ENCODE measurements at regions not wholly inside any gene's neighbourhood (a gene's known extent, or its start where the extent isn't known, plus 50 kb on each side); places are given as distances from the start of the nearest gene placed in this dataset.
"Not testable (repeated sequence)": the region's sequence is repeated elsewhere in the genome, so short reads cannot be mapped to it uniquely, and the experiment has no call there.

DNA sequence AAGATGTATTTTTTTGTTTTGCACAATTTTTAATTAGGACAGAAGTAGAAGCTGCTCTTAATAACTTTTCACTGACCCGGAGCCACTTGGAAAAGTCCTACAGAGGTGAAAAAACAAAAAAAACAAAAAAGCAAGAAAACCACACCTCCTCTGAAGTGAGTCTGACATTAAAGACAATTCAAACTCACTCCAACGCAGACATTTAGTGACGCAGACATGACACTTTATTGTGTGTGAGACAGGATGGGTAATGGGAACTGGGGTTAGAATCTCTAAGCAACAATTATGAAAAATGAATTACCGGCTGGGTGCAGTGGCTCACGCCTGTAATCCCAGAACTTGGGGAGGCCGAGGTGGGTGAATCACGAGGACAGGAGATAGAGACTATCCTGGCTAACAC, 370.0 kb upstream of the SPATA31A3 start:
- DNase-seq (ENCODE audit: low spot score); H3K23ac ChIP-seq (ENCODE audit: low read depth, low read length, poor library complexity); H2BK12ac ChIP-seq (ENCODE audit: low read length); H3K79me1 ChIP-seq (ENCODE audit: low read depth, low read length); H3K4me1 ChIP-seq (ENCODE audit: control insufficient read depth in 2 of 2, insufficient read depth in 1 of 2, low read depth in 1 of 2, low read length in 2 of 2); H2AFZ ChIP-seq (ENCODE audit: low read length); H3K27ac ChIP-seq (replicated peaks; ENCODE audit: low read length); H2BK120ac ChIP-seq (ENCODE audit: low read depth, low read length); H2BK5ac ChIP-seq (ENCODE audit: low read length); H3K9me3 ChIP-seq (replicated peaks in 1 of 2; ENCODE audit: control insufficient read depth in 2 of 2, insufficient read depth in 1 of 2, low read depth in 1 of 2, low read length in 2 of 2); H4K8ac ChIP-seq (ENCODE audit: low read depth, low read length); H3K9ac ChIP-seq (ENCODE audit: low read depth, low read length, poor library complexity); H3K4ac ChIP-seq (ENCODE audit: low read length); H3K4me2 ChIP-seq (ENCODE audit: insufficient read depth, low read length, poor library complexity, severe bottlenecking); H3K36me3 ChIP-seq (replicated peaks in 1 of 2; ENCODE audit: control insufficient read depth in 2 of 2, insufficient read depth in 2 of 2, low read length in 2 of 2); H3K27me3 ChIP-seq (ENCODE audit: control insufficient read depth in 3 of 3, insufficient read depth in 3 of 3, low read depth in 1 of 3, low read length in 3 of 3); H3K4me3 ChIP-seq (ENCODE audit: low read length in 2 of 2); H2AK5ac ChIP-seq (ENCODE audit: low read depth, low read length); H2BK15ac ChIP-seq (ENCODE audit: low read length); H3K14ac ChIP-seq (ENCODE audit: low read length); H4K91ac ChIP-seq (ENCODE audit: low read depth, low read length, poor library complexity); H3K18ac ChIP-seq (ENCODE audit: low read length): not testable (repeated sequence)
- no CpG with 5 or more reads among the region's 7 CpGs for WGBS, 2 donors (ENCODE audit: extremely low coverage in 2 of 2, insufficient read length in 2 of 2, insufficient replicate concordance in 1 of 2)

DNA sequence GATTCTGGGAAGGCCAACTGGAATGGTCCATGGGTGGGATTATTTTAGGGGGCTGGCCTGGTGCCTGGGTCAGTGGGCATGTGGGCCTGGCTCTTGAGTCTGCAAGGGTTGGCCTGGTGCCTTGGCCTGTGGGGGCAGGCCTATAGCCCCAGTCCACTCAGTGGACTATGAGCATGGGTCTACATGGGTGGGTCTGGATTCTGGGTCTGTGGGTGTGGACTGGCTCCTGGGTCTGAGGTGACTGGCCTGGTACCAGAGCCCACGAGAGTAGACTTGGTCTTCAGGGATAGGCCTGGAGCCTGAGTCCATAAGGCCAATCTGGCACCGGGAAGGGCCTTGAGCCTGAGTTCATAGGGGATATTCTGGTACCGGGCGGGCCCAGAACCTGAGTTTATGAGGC, 361.6 kb upstream of the SPATA31A3 start:
- H4K91ac ChIP-seq (ENCODE audit: low read depth, low read length, poor library complexity); H2AFZ ChIP-seq (ENCODE audit: low read length); H2BK5ac ChIP-seq (ENCODE audit: low read length); H3K4me1 ChIP-seq (ENCODE audit: control insufficient read depth in 2 of 2, insufficient read depth in 1 of 2, low read depth in 1 of 2, low read length in 2 of 2); H3K4ac ChIP-seq (ENCODE audit: low read length); H3K18ac ChIP-seq (ENCODE audit: low read length); H3K9ac ChIP-seq (ENCODE audit: low read depth, low read length, poor library complexity); H3K27ac ChIP-seq (replicated peaks; ENCODE audit: low read length); H3K36me3 ChIP-seq (replicated peaks in 1 of 2; ENCODE audit: control insufficient read depth in 2 of 2, insufficient read depth in 2 of 2, low read length in 2 of 2); H2AK5ac ChIP-seq (ENCODE audit: low read depth, low read length); H3K27me3 ChIP-seq (ENCODE audit: control insufficient read depth in 3 of 3, insufficient read depth in 3 of 3, low read depth in 1 of 3, low read length in 3 of 3); H3K4me2 ChIP-seq (ENCODE audit: insufficient read depth, low read length, poor library complexity, severe bottlenecking); H3K79me1 ChIP-seq (ENCODE audit: low read depth, low read length); H2BK12ac ChIP-seq (ENCODE audit: low read length); H3K9me3 ChIP-seq (replicated peaks in 1 of 2; ENCODE audit: control insufficient read depth in 2 of 2, insufficient read depth in 1 of 2, low read depth in 1 of 2, low read length in 2 of 2); DNase-seq (ENCODE audit: low spot score); H3K14ac ChIP-seq (ENCODE audit: low read length); H4K8ac ChIP-seq (ENCODE audit: low read depth, low read length); H2BK120ac ChIP-seq (ENCODE audit: low read depth, low read length); H2BK15ac ChIP-seq (ENCODE audit: low read length); H3K4me3 ChIP-seq (ENCODE audit: low read length in 2 of 2); H3K23ac ChIP-seq (ENCODE audit: low read depth, low read length, poor library complexity): not testable (repeated sequence)
- no CpG with 5 or more reads among the region's 4 CpGs for WGBS, 2 donors (ENCODE audit: extremely low coverage in 2 of 2, insufficient read length in 2 of 2, insufficient replicate concordance in 1 of 2)

DNA sequence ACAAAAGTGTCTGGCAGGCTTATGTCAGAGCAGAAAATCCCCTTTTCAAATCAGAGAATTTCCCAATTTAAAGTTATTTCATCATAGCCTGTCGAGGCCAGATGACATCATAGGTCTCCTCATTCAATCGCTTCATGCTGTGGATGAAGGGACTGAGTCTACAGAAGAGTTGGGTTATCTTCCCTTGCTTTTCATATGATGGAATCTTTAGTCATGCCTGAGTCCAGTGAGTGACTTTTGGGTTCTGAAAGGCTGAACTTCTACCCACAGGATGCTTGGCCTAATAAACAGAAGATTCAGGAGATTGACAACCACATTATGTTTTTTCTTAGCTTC, 357.0 kb upstream of the SPATA31A3 start:
- H3K18ac ChIP-seq (ENCODE audit: low read length); H3K4me1 ChIP-seq (ENCODE audit: control insufficient read depth in 2 of 2, insufficient read depth in 1 of 2, low read depth in 1 of 2, low read length in 2 of 2); H2BK15ac ChIP-seq (ENCODE audit: low read length); H3K4me3 ChIP-seq (ENCODE audit: low read length in 2 of 2); H2BK12ac ChIP-seq (ENCODE audit: low read length); H3K4me2 ChIP-seq (ENCODE audit: insufficient read depth, low read length, poor library complexity, severe bottlenecking); H4K91ac ChIP-seq (ENCODE audit: low read depth, low read length, poor library complexity); H3K27me3 ChIP-seq (ENCODE audit: control insufficient read depth in 3 of 3, insufficient read depth in 3 of 3, low read depth in 1 of 3, low read length in 3 of 3); H2AK5ac ChIP-seq (ENCODE audit: low read depth, low read length); H4K8ac ChIP-seq (ENCODE audit: low read depth, low read length); H3K9ac ChIP-seq (ENCODE audit: low read depth, low read length, poor library complexity); DNase-seq (ENCODE audit: low spot score); H2BK5ac ChIP-seq (ENCODE audit: low read length); H2BK120ac ChIP-seq (ENCODE audit: low read depth, low read length); H3K79me1 ChIP-seq (ENCODE audit: low read depth, low read length); H3K36me3 ChIP-seq (replicated peaks in 1 of 2; ENCODE audit: control insufficient read depth in 2 of 2, insufficient read depth in 2 of 2, low read length in 2 of 2); H3K14ac ChIP-seq (ENCODE audit: low read length); H3K23ac ChIP-seq (ENCODE audit: low read depth, low read length, poor library complexity); H3K9me3 ChIP-seq (replicated peaks in 1 of 2; ENCODE audit: control insufficient read depth in 2 of 2, insufficient read depth in 1 of 2, low read depth in 1 of 2, low read length in 2 of 2); H3K4ac ChIP-seq (ENCODE audit: low read length); H3K27ac ChIP-seq (replicated peaks; ENCODE audit: low read length); H2AFZ ChIP-seq (ENCODE audit: low read length): not testable (repeated sequence)
- no CpG with 5 or more reads among the region's 2 CpGs for WGBS, 2 donors (ENCODE audit: extremely low coverage in 2 of 2, insufficient read length in 2 of 2, insufficient replicate concordance in 1 of 2)

DNA sequence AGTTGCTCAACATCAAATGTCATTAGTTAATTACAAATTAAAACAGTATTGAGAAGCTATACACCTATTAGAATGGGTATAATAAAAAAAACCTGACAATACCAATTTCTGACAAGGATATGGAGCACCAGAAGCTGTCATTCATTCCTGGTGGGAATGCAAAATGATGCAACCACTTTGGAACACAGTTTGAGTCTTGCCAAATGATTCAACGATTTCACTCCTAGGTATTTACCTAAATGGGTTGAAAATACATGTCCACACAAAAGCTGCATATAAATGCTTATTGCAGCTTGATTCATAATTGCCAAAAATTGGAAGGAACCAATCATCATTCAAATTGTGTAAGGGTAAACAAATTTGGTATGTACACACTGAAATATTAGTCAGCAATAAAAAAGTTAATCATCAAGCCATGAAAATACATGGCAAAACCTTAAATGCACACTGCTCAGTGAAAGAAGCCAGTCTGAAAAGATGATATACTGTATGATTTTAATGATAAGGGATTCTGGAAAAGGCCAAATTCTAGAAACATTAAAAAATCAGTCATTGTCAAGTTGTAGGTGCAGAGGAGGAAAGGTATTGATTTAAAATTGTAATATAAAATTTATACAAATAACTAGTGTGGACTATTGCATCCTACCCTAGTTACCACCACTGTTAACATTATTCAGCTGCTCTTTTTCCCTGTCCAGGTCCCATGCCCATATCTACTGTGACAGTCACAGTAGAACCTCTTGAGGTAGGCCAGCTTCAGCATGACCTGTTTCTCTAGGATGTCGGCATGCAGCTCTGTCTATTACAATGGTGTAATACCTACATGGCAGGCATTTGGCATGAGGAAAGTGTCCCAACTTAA, 356.4 kb upstream of the SPATA31A3 start:
- not testable (repeated sequence) for H2BK120ac ChIP-seq (ENCODE audit: low read depth, low read length); H2AFZ ChIP-seq (ENCODE audit: low read length); H2BK5ac ChIP-seq (ENCODE audit: low read length); H3K27ac ChIP-seq (replicated peaks; ENCODE audit: low read length); H3K4me3 ChIP-seq (ENCODE audit: low read length in 2 of 2); DNase-seq (ENCODE audit: low spot score); H4K91ac ChIP-seq (ENCODE audit: low read depth, low read length, poor library complexity); H4K8ac ChIP-seq (ENCODE audit: low read depth, low read length); H3K14ac ChIP-seq (ENCODE audit: low read length); H3K27me3 ChIP-seq (ENCODE audit: control insufficient read depth in 3 of 3, insufficient read depth in 3 of 3, low read depth in 1 of 3, low read length in 3 of 3); H3K79me1 ChIP-seq (ENCODE audit: low read depth, low read length); H3K36me3 ChIP-seq (replicated peaks in 1 of 2; ENCODE audit: control insufficient read depth in 2 of 2, insufficient read depth in 2 of 2, low read length in 2 of 2); H3K23ac ChIP-seq (ENCODE audit: low read depth, low read length, poor library complexity); H3K18ac ChIP-seq (ENCODE audit: low read length); H3K9ac ChIP-seq (ENCODE audit: low read depth, low read length, poor library complexity); H2BK12ac ChIP-seq (ENCODE audit: low read length); H3K4me2 ChIP-seq (ENCODE audit: insufficient read depth, low read length, poor library complexity, severe bottlenecking); H3K4ac ChIP-seq (ENCODE audit: low read length); H2AK5ac ChIP-seq (ENCODE audit: low read depth, low read length); H3K9me3 ChIP-seq (replicated peaks in 1 of 2; ENCODE audit: control insufficient read depth in 2 of 2, insufficient read depth in 1 of 2, low read depth in 1 of 2, low read length in 2 of 2); H2BK15ac ChIP-seq (ENCODE audit: low read length); H3K4me1 ChIP-seq (ENCODE audit: control insufficient read depth in 2 of 2, insufficient read depth in 1 of 2, low read depth in 1 of 2, low read length in 2 of 2)
- no CpG with 5 or more reads among the region's 2 CpGs for WGBS, 2 donors (ENCODE audit: extremely low coverage in 2 of 2, insufficient read length in 2 of 2, insufficient replicate concordance in 1 of 2)

Measured in neuronal stem cell (in vitro differentiated cells).